IgD-negative memory B cell (primary cell): ENCODE measurements at regions not wholly inside any gene's neighbourhood (a gene's known extent, or its start where the extent isn't known, plus 50 kb on each side); places are given as distances from the start of the nearest gene placed in this dataset.
A peak's percentile ranks its signal among the peaks of the same experiment; 100 is the strongest.
"Not testable (repeated sequence)": the region's sequence is repeated elsewhere in the genome, so short reads cannot be mapped to it uniquely, and the experiment has no call there.

Source experiments
- H3K27ac Mint-ChIP-seq, 3 donors: one replicate each; pipeline ENCODE4 v1.8.0; 2020 to 2022; ENCODE audit warnings: mild to moderate bottlenecking in 3 of 3, mixed read lengths in 3 of 3, moderate library complexity in 1 of 3
- H3K27me3 Mint-ChIP-seq: one replicate; pipeline ENCODE4 v1.8.0; 2021; ENCODE audit warnings: mixed read lengths
- H3K36me3 Mint-ChIP-seq: one replicate; pipeline ENCODE4 v1.8.0; 2020; ENCODE audit warnings: mild to moderate bottlenecking, mixed read lengths
- H3K4me1 Mint-ChIP-seq, 3 donors: one replicate each; pipeline ENCODE4 v1.8.0; 2020 to 2022; ENCODE audit warnings: mixed read lengths in 3 of 3, mild to moderate bottlenecking in 1 of 3
- H3K4me3 Mint-ChIP-seq, 4 donors: one replicate each; pipeline ENCODE4 v1.8.0; 2020 to 2022; ENCODE audit warnings: mild to moderate bottlenecking in 4 of 4, mixed read lengths in 4 of 4, moderate library complexity in 3 of 4
- H3K9me3 Mint-ChIP-seq, 3 donors: one replicate each; pipeline ENCODE4 v1.8.0; 2020 to 2021; ENCODE audit warnings: mixed read lengths in 3 of 3, mild to moderate bottlenecking in 1 of 3

- H3K9me3 Mint-ChIP-seq = no peaks in the 10 kb centered on the region
- no peak overlapping the region for H3K4me3 Mint-ChIP-seq
- no peaks in the 10 kb centered on the region for H3K4me1 Mint-ChIP-seq
- H3K27me3 Mint-ChIP-seq = no peaks in the 10 kb centered on the region
- no peak overlapping the region for H3K27ac Mint-ChIP-seq
- H3K36me3 Mint-ChIP-seq = no peaks in the 10 kb centered on the region
Observed at GRCh38 chr4:155033604-155034003, 174.8 kb upstream of the NPY2R start.

- Mint-ChIP-seq H3K27me3 (peaks cover 1% of the 10 kb centered on the region), H3K4me3 (no peak overlapping the region), H3K36me3 (no peaks in the 10 kb centered on the region), H3K27ac (no peak overlapping the region), H3K9me3 (no peaks in the 10 kb centered on the region), H3K4me1 (no peaks in the 10 kb centered on the region)
Observed at GRCh38 chr4:155037031-155037430, 171.4 kb upstream of the NPY2R start.

- H3K9me3 Mint-ChIP-seq = no peaks in the 10 kb centered on the region
- no peaks in the 10 kb centered on the region for H3K36me3 Mint-ChIP-seq
- peaks cover 1% of the 10 kb centered on the region for H3K27me3 Mint-ChIP-seq
- H3K4me3 Mint-ChIP-seq = no peak overlapping the region
- no peaks in the 10 kb centered on the region for H3K4me1 Mint-ChIP-seq
- H3K27ac Mint-ChIP-seq = no peak overlapping the region
Observed at GRCh38 chr4:155038459-155038858, 170.0 kb upstream of the NPY2R start.

GRCh38 chr4:155039162-155039561 is 169.3 kb upstream of the NPY2R start:
- Mint-ChIP-seq H3K27ac (no peak overlapping the region), H3K36me3 (no peaks in the 10 kb centered on the region), H3K4me3 (no peak overlapping the region), H3K27me3 (peaks cover 1% of the 10 kb centered on the region), H3K4me1 (no peaks in the 10 kb centered on the region), H3K9me3 (no peaks in the 10 kb centered on the region)

GRCh38 chr4:155040031-155040430 is 168.4 kb upstream of the NPY2R start:
- H3K36me3 Mint-ChIP-seq = no peaks in the 10 kb centered on the region
- H3K4me1 Mint-ChIP-seq = no peaks in the 10 kb centered on the region
- H3K27me3 Mint-ChIP-seq = peaks cover 1% of the 10 kb centered on the region
- H3K4me3 Mint-ChIP-seq = no peak overlapping the region
- no peaks in the 10 kb centered on the region for H3K9me3 Mint-ChIP-seq
- H3K27ac Mint-ChIP-seq = no peak overlapping the region

GRCh38 chr4:155042014-155042413 is 166.4 kb upstream of the NPY2R start:
- H3K27ac Mint-ChIP-seq = no peak overlapping the region
- no peaks in the 10 kb centered on the region for H3K4me1 Mint-ChIP-seq
- peaks cover 1% of the 10 kb centered on the region for H3K27me3 Mint-ChIP-seq
- H3K4me3 Mint-ChIP-seq = no peak overlapping the region
- no peaks in the 10 kb centered on the region for H3K9me3 Mint-ChIP-seq
- no peaks in the 10 kb centered on the region for H3K36me3 Mint-ChIP-seq

GRCh38 chr4:155044251-155044650 is 164.2 kb upstream of the NPY2R start:
- H3K36me3 Mint-ChIP-seq, H3K27ac Mint-ChIP-seq, H3K27me3 Mint-ChIP-seq, H3K4me1 Mint-ChIP-seq, H3K4me3 Mint-ChIP-seq: not testable (repeated sequence)
- H3K9me3 Mint-ChIP-seq = peaks cover 0 to 12% (median 0%) of the 10 kb centered on the region in 3 donors

GRCh38 chr4:155047755-155048154 is 160.7 kb upstream of the NPY2R start:
- no peak overlapping the region for H3K27ac Mint-ChIP-seq
- H3K9me3 Mint-ChIP-seq = peaks cover 0 to 12% (median 0%) of the 10 kb centered on the region in 3 donors
- H3K4me1 Mint-ChIP-seq = no peaks in the 10 kb centered on the region
- peaks cover 2% of the 10 kb centered on the region for H3K36me3 Mint-ChIP-seq
- H3K4me3 Mint-ChIP-seq = no peak overlapping the region
- H3K27me3 Mint-ChIP-seq = no peaks in the 10 kb centered on the region

- H3K4me1 Mint-ChIP-seq, H3K36me3 Mint-ChIP-seq, H3K27ac Mint-ChIP-seq, H3K4me3 Mint-ChIP-seq, H3K9me3 Mint-ChIP-seq, H3K27me3 Mint-ChIP-seq: not testable (repeated sequence)
Observed at GRCh38 chr4:155054042-155054441, 154.4 kb upstream of the NPY2R start.

- Mint-ChIP-seq H3K27ac (no peak overlapping the region), H3K9me3 (no peaks in the 10 kb centered on the region), H3K36me3 (no peaks in the 10 kb centered on the region), H3K4me1 (peaks cover 0 to 2% (median 0%) of the 10 kb centered on the region in 3 donors), H3K4me3 (no peak overlapping the region), H3K27me3 (no peaks in the 10 kb centered on the region)
Observed at GRCh38 chr4:155060419-155060818, 148.0 kb upstream of the NPY2R start.

- no peak overlapping the region for H3K4me3 Mint-ChIP-seq
- no peaks in the 10 kb centered on the region for H3K9me3 Mint-ChIP-seq
- H3K27me3 Mint-ChIP-seq = no peaks in the 10 kb centered on the region
- H3K27ac Mint-ChIP-seq = no peak overlapping the region
- H3K4me1 Mint-ChIP-seq = peaks cover 0 to 2% (median 0%) of the 10 kb centered on the region in 3 donors
- no peaks in the 10 kb centered on the region for H3K36me3 Mint-ChIP-seq
Observed at GRCh38 chr4:155060873-155061272, 147.6 kb upstream of the NPY2R start.

- no peak overlapping the region for H3K4me3 Mint-ChIP-seq
- H3K9me3 Mint-ChIP-seq = peaks cover 0 to 2% (median 0%) of the 10 kb centered on the region in 3 donors
- no peaks in the 10 kb centered on the region for H3K27me3 Mint-ChIP-seq
- H3K4me1 Mint-ChIP-seq = peaks cover 0 to 2% (median 0%) of the 10 kb centered on the region in 3 donors
- peak overlapping the region in 1 of 3 donors; percentile 25 for H3K27ac Mint-ChIP-seq
- no peaks in the 10 kb centered on the region for H3K36me3 Mint-ChIP-seq
Observed at GRCh38 chr4:155062948-155063347, 145.5 kb upstream of the NPY2R start.

GRCh38 chr4:155064934-155065333 is 143.5 kb upstream of the NPY2R start:
- H3K36me3 Mint-ChIP-seq, H3K27me3 Mint-ChIP-seq, H3K9me3 Mint-ChIP-seq, H3K4me3 Mint-ChIP-seq, H3K4me1 Mint-ChIP-seq, H3K27ac Mint-ChIP-seq: not testable (repeated sequence)

- Mint-ChIP-seq H3K4me1 (no peaks in the 10 kb centered on the region), H3K36me3 (no peaks in the 10 kb centered on the region), H3K9me3 (peaks cover 0 to 4% (median 0%) of the 10 kb centered on the region in 3 donors), H3K27ac (no peak overlapping the region), H3K4me3 (no peak overlapping the region), H3K27me3 (no peaks in the 10 kb centered on the region)
Observed at GRCh38 chr4:155066871-155067270, 141.6 kb upstream of the NPY2R start.

GRCh38 chr4:155071962-155072361 is 136.5 kb upstream of the NPY2R start:
- H3K9me3 Mint-ChIP-seq = peaks cover 0 to 3% (median 0%) of the 10 kb centered on the region in 3 donors
- H3K4me1 Mint-ChIP-seq = no peaks in the 10 kb centered on the region
- H3K27me3 Mint-ChIP-seq = no peaks in the 10 kb centered on the region

GRCh38 chr4:155072417-155072816 is 136.0 kb upstream of the NPY2R start:
- H3K4me1 Mint-ChIP-seq = no peaks in the 10 kb centered on the region
- H3K27ac Mint-ChIP-seq = no peak overlapping the region
- peaks cover 0 to 2% (median 0%) of the 10 kb centered on the region in 3 donors for H3K9me3 Mint-ChIP-seq
- H3K4me3 Mint-ChIP-seq = no peak overlapping the region
- H3K36me3 Mint-ChIP-seq = no peaks in the 10 kb centered on the region
- no peaks in the 10 kb centered on the region for H3K27me3 Mint-ChIP-seq

More at GRCh38 chr4:155071962-155072361, 136.5 kb upstream of the NPY2R start:
- Mint-ChIP-seq H3K4me3 (no peak overlapping the region), H3K27ac (no peak overlapping the region), H3K36me3 (no peaks in the 10 kb centered on the region)

GRCh38 chr4:155073852-155074251 is 134.6 kb upstream of the NPY2R start:
- Mint-ChIP-seq H3K27me3 (no peaks in the 10 kb centered on the region), H3K9me3 (no peaks in the 10 kb centered on the region), H3K4me3 (no peak overlapping the region), H3K4me1 (no peaks in the 10 kb centered on the region), H3K27ac (no peak overlapping the region), H3K36me3 (no peaks in the 10 kb centered on the region)
